Neural progenitor cell (in vitro differentiated cells): ENCODE measurements at regions not wholly inside any gene's neighbourhood (a gene's known extent, or its start where the extent isn't known, plus 50 kb on each side); places are given as distances from the start of the nearest gene placed in this dataset.

Experiments used
- DNase-seq: peaks from one replicate; pipeline ENCODE4 v3.0.0-alpha.2; 2016; ENCODE audit warnings: low spot score
- H2AFZ ChIP-seq: fragments of 200-600 bp; sonication (generic); replicated peaks from 2 replicates; pipeline ENCODE4 v1.6.1; 2016; ENCODE audit warnings: antibody characterized with exemption
- H3F3A ChIP-seq: fragments of 200-600 bp; sonication (generic); 2 replicates; pipeline ENCODE4 v1.6.1; 2016; ENCODE audit warnings: antibody characterized with exemption, low read depth
- H3K27ac ChIP-seq: fragments of 200-600 bp; sonication (generic); 2 replicates; pipeline ENCODE4 v1.5.1; 2016; ENCODE audit warnings: mild to moderate bottlenecking
- H3K27me3 ChIP-seq: fragments of 200-600 bp; sonication (generic); 2 replicates; pipeline ENCODE4 v1.6.1; 2016; ENCODE audit warnings: mild to moderate bottlenecking, moderate library complexity
- H3K36me3 ChIP-seq: fragments of 200-600 bp; sonication (generic); 2 replicates; pipeline ENCODE4 v1.5.1; 2016
- H3K4me1 ChIP-seq: fragments of 200-600 bp; sonication (generic); 2 replicates; pipeline ENCODE4 v1.6.1; 2016; ENCODE audit warnings: mixed run types
- H3K4me2 ChIP-seq: fragments of 200-600 bp; sonication (generic); 2 replicates; pipeline ENCODE4 v1.6.1; 2016
- H3K4me3 ChIP-seq: fragments of 200-600 bp; sonication (generic); 2 replicates; pipeline ENCODE4 v1.5.1; 2016
- H3K79me2 ChIP-seq: fragments of 200-600 bp; sonication (generic); 2 replicates; pipeline ENCODE4 v1.6.1; 2016; ENCODE audit warnings: low read depth
- H3K9ac ChIP-seq: fragments of 200-600 bp; sonication (generic); 2 replicates; pipeline ENCODE4 v1.6.1; 2016
- H3K9me3 ChIP-seq: fragments of 200-600 bp; sonication (generic); 2 replicates; pipeline ENCODE4 v1.5.1; 2016; ENCODE audit warnings: low read depth
- H4K20me1 ChIP-seq: fragments of 200-600 bp; sonication (generic); 2 replicates; pipeline ENCODE4 v1.6.1; 2016; ENCODE audit warnings: low read depth
- H3K27ac Mint-ChIP-seq: 3 replicates; pipeline ENCODE4 v1.8.0; 2021; ENCODE audit warnings: mixed read lengths
- H3K27me3 Mint-ChIP-seq: 2 replicates; pipeline ENCODE4 v1.8.0; 2022; ENCODE audit warnings: low read depth, mild to moderate bottlenecking, inconsistent platforms, moderate library complexity, mixed read lengths; ENCODE audit not compliant: insufficient read depth
- H3K36me3 Mint-ChIP-seq: 3 replicates; pipeline ENCODE4 v1.8.0; 2021; ENCODE audit warnings: mixed read lengths
- H3K4me1 Mint-ChIP-seq: 3 replicates; pipeline ENCODE4 v1.8.0; 2021; ENCODE audit warnings: mixed read lengths
- H3K4me3 Mint-ChIP-seq: 3 replicates; pipeline ENCODE4 v1.8.0; 2021; ENCODE audit warnings: mild to moderate bottlenecking, moderate library complexity, mixed read lengths
- H3K9me3 Mint-ChIP-seq: 3 replicates; pipeline ENCODE4 v1.8.0; 2020; ENCODE audit warnings: mixed read lengths
- EZH2 ChIP-seq: fragments of 200-600 bp; sonication (generic); IDR thresholded peaks from 2 replicates; pipeline ENCODE4 v1.6.1; 2017; ENCODE audit warnings: antibody characterized with exemption, mild to moderate bottlenecking, moderate library complexity
- EZH2phosphoT487 ChIP-seq: fragments of 200-600 bp; sonication (generic); IDR thresholded peaks from 2 replicates; pipeline ENCODE4 v1.6.1; 2017; ENCODE audit warnings: antibody characterized with exemption
- TF ChIP-seq, protein P1 (sequence below): fragments of 200-600 bp; sonication (generic); IDR thresholded peaks from 2 replicates; pipeline ENCODE4 v1.5.1; 2017; ENCODE audit warnings: antibody characterized with exemption, mild to moderate bottlenecking

DNA sequence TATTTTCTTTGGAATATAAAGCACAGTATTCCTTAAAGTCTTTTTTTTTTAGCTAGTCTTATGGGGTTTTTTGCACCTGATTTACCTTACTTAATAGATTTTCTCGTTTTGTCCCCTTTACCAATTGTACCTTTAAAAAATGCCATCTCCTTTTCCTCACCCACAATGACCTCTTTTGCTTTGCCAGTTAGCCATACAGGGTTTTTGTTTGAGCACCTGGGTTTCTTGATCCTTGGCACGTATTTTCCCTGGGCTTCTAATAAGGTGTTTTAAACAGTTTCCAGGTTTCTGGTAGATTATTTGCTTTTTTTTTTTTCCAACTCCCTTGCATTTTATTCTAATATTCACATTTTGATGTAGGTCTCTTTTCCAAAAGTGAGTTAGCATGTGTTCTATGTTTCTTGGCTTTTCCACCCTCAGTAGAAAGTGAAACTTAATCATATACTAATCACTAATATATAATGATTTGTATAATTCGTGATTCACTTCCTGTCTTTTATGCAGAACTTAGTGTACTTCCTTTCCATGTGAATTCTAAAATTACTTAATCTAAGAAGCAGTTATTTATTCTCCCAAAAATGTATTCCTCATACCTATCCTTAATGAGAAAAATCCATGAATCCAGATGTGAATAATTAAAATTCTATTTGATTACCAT lies 673.9 kb upstream of the RGMB start:
- Mint-ChIP-seq H3K9me3 (no peaks in the 10 kb centered on the region), H3K27me3 (no peaks in the 10 kb centered on the region), H3K27ac (no peak overlapping the region), H3K36me3 (no peaks in the 10 kb centered on the region), H3K4me1 (no peaks in the 10 kb centered on the region), H3K4me3 (no peak overlapping the region)
- no peaks in the 10 kb centered on the region for H3K36me3 ChIP-seq
- H3F3A ChIP-seq, result no peaks in the 10 kb centered on the region
- no peak overlapping the region for H3K27ac ChIP-seq
- no peak overlapping the region for H3K4me3 ChIP-seq
- H3K27me3 ChIP-seq, result no peaks in the 10 kb centered on the region
- H3K79me2 ChIP-seq, result no peaks in the 10 kb centered on the region
- H3K4me1 ChIP-seq, result no peaks in the 10 kb centered on the region
- H3K9ac ChIP-seq, result no peak overlapping the region
- TF ChIP-seq, protein P1, sequence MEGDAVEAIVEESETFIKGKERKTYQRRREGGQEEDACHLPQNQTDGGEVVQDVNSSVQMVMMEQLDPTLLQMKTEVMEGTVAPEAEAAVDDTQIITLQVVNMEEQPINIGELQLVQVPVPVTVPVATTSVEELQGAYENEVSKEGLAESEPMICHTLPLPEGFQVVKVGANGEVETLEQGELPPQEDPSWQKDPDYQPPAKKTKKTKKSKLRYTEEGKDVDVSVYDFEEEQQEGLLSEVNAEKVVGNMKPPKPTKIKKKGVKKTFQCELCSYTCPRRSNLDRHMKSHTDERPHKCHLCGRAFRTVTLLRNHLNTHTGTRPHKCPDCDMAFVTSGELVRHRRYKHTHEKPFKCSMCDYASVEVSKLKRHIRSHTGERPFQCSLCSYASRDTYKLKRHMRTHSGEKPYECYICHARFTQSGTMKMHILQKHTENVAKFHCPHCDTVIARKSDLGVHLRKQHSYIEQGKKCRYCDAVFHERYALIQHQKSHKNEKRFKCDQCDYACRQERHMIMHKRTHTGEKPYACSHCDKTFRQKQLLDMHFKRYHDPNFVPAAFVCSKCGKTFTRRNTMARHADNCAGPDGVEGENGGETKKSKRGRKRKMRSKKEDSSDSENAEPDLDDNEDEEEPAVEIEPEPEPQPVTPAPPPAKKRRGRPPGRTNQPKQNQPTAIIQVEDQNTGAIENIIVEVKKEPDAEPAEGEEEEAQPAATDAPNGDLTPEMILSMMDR, result no peak
- TF ChIP-seq EZH2phosphoT487, result no peak
- no peak for TF ChIP-seq EZH2
- DNase-seq, result no peak
- H3K4me2 ChIP-seq, result no peak overlapping the region
- no peak overlapping the region for H2AFZ ChIP-seq
- H3K9me3 ChIP-seq, result no peaks in the 10 kb centered on the region
- no peaks in the 10 kb centered on the region for H4K20me1 ChIP-seq

DNA sequence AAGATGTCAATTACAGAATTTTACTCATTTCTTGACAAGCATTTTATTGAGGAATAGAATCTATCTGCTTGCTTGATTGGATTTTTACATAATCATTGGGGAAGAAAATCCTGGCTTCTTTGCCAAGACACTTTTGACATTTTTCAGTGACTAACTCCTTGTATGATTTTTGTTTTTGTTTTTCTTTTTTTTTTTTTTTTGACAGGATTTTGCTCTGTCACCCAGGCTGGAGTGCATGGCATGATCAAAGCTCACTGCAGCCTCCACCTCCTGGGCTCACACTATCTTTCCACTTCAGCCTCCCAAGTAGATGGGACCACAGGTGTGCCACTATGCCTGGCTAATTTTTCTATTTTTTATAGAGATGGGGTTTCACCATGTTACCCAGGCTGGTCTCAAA lies 672.3 kb upstream of the RGMB start:
- H3K36me3 Mint-ChIP-seq, result no peaks in the 10 kb centered on the region
- Histone ChIP-seq H3K36me3 (no peaks in the 10 kb centered on the region), H3K27ac (no peak overlapping the region), H3K9me3 (no peaks in the 10 kb centered on the region), H3K9ac (no peak overlapping the region), H3K79me2 (no peaks in the 10 kb centered on the region), H3K4me1 (no peaks in the 10 kb centered on the region), H3K27me3 (no peaks in the 10 kb centered on the region), H3K4me2 (no peak overlapping the region), H3F3A (no peaks in the 10 kb centered on the region), H4K20me1 (no peaks in the 10 kb centered on the region), H3K4me3 (no peak overlapping the region), H2AFZ (no peak overlapping the region)
- H3K4me1 Mint-ChIP-seq, result no peaks in the 10 kb centered on the region
- H3K4me3 Mint-ChIP-seq, result no peak overlapping the region
- TF ChIP-seq EZH2phosphoT487 (no peak), EZH2 (no peak)
- TF ChIP-seq, protein P1, result no peak
- H3K9me3 Mint-ChIP-seq, result no peaks in the 10 kb centered on the region
- H3K27me3 Mint-ChIP-seq, result no peaks in the 10 kb centered on the region
- DNase-seq, result no peak
- no peak overlapping the region for H3K27ac Mint-ChIP-seq

DNA sequence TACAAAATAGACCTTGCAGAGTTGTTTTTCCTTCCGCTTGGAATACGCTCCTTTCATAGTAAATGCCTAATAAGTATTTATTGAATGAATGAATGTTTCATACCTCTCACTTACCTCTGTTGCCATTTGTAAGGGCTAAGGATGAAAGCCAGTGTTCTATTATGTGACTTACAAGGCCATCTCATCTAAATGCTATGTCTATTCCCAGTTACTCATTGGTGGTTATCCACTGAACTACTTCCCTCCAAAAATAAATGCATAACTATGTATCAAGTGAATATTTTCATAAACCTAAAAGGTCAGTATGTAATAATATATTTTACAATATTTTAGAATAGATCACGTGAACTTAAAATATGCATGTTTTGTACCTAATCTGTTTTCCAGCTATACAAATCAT lies 670.5 kb upstream of the RGMB start:
- no peaks in the 10 kb centered on the region for H3K36me3 ChIP-seq
- no peak overlapping the region for H3K9ac ChIP-seq
- H3K79me2 ChIP-seq, result no peaks in the 10 kb centered on the region
- TF ChIP-seq EZH2 (no peak), EZH2phosphoT487 (no peak)
- TF ChIP-seq, protein P1, result no peak
- no peaks in the 10 kb centered on the region for H4K20me1 ChIP-seq
- no peaks in the 10 kb centered on the region for H3K4me1 ChIP-seq
- H3K4me3 Mint-ChIP-seq, result no peak overlapping the region
- H3K27me3 ChIP-seq, result no peaks in the 10 kb centered on the region
- no peak overlapping the region for H3K27ac ChIP-seq
- DNase-seq, result no peak
- no peak overlapping the region for H3K27ac Mint-ChIP-seq
- H2AFZ ChIP-seq, result no peak overlapping the region
- no peak overlapping the region for H3K4me3 ChIP-seq
- H3K27me3 Mint-ChIP-seq, result no peaks in the 10 kb centered on the region
- H3K9me3 ChIP-seq, result no peaks in the 10 kb centered on the region
- no peaks in the 10 kb centered on the region for H3K36me3 Mint-ChIP-seq
- H3F3A ChIP-seq, result no peaks in the 10 kb centered on the region
- no peak overlapping the region for H3K4me2 ChIP-seq
- H3K4me1 Mint-ChIP-seq, result no peaks in the 10 kb centered on the region
- H3K9me3 Mint-ChIP-seq, result no peaks in the 10 kb centered on the region
